ENCODE measurements at regions not wholly inside any gene's neighbourhood (a gene's known extent, or its start where the extent isn't known, plus 50 kb on each side); places are given as distances from the start of the nearest gene placed in this dataset.

DNA sequence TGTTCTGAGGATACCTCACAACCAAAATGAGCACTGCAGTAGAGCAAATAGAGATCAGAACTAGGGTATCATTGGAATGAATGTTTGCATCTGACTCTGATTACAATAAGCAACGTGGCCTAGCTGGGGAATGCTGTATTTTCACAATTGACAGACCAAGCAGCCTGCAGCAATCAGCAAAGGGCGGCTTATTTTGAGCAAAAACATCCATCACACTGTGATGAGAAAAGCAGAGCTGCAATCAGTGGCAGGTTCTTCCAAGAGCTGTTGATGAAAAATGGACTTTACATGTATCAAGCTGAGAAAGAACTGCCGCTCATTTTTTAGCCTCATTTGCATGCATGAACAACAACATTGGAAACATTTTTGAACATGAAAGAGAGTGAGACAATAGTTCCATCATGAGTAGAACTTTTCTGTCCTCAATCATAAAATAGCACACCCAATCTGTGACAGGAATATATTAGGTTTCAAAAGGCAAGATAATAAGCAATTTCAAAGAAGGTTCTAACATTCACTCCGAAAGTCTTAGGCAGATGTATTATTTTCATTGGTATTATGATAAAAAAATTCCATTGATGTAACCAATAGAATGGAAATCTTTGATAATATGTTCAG is 249.7 kb upstream of the FBXO33 start:
- Histone ChIP-seq H3K79me2 (ENCODE audit: insufficient read depth, low read length) (no peaks in the 10 kb centered on the region), H3K4me1 (ENCODE audit: insufficient read depth, low read length) (no peaks in the 10 kb centered on the region), H2AFZ (ENCODE audit: low read length) (no peak overlapping the region), H3K9me3 (ENCODE audit: low read length) (no peaks in the 10 kb centered on the region), H3K27me3 (ENCODE audit: control insufficient read depth in 1 of 2, insufficient read depth in 2 of 2, low read length in 2 of 2) (no peaks in the 10 kb centered on the region), H3K4me2 (ENCODE audit: low read depth, low read length) (no peak overlapping the region), H3K9ac (ENCODE audit: insufficient read depth, low read depth, low read length) (no peak overlapping the region), H4K20me1 (ENCODE audit: insufficient read depth, low read length) (no peaks in the 10 kb centered on the region), H3K36me3 (replicated peaks in 1 of 2; ENCODE audit: control insufficient read depth in 1 of 2, insufficient read depth in 2 of 2, low read length in 2 of 2) (no peaks in the 10 kb centered on the region), H3K27ac (ENCODE audit: extremely low read length, insufficient read depth, low read length) (no peak overlapping the region), H3K4me3 (replicated peaks in 1 of 3; ENCODE audit: insufficient read depth in 1 of 3, low read depth in 2 of 3, low read length in 3 of 3) (no peak overlapping the region)
- no TSS peak for BruUV-seq (replicated peaks)
- CTCF ChIA-PET (ENCODE audit: low intra/inter-chr PET ratio, low total read pairs) = no interaction called here
- ATAC-seq = no peak
- POLR2A ChIA-PET = no interaction called here
- in situ Hi-C loops (cut with HindIII; ENCODE audit: extremely low pct_ligation_motif_present, low pct_unique_long_range_greater_than_20kb) = no loop called here
- intact Hi-C loops (cut with micrococcal nuclease; ENCODE audit: unreplicated experiment) = no loop called here
- no peak for DNase-seq (ENCODE audit: low spot score)
- TF ChIP-seq MEIS2 (CRISPR knock-in tag; IDR thresholded peaks at IDR 0.05) (no peak), ZNF282 (IDR thresholded peaks at IDR 0.05; ENCODE audit: partially characterized antibody) (no peak), AGO2 (optimal IDR thresholded peaks at IDR 0.05; ENCODE audit: low read depth, low read length) (no peak), NFE2L1 (CRISPR knock-in tag; IDR thresholded peaks at IDR 0.05; ENCODE audit: borderline replicate concordance) (no peak), JDP2 (CRISPR knock-in tag; IDR thresholded peaks at IDR 0.05; ENCODE audit: borderline replicate concordance) (no peak), ZBTB20 (CRISPR knock-in tag; IDR thresholded peaks at IDR 0.05; ENCODE audit: borderline replicate concordance, low read depth) (no peak), EP300 (IDR thresholded peaks at IDR 0.05; ENCODE audit: low read depth in 2 of 2, low read length in 2 of 2) (no peak), EP300 (CRISPR knock-in tag; IDR thresholded peaks at IDR 0.05; ENCODE audit: borderline replicate concordance) (no peak)
- no peak for FAIRE-seq
- 9% methylated on average over 4 of the region's 4 CpGs for WGBS (ENCODE audit: low lambda C conversion rate)

GRCh38 chr14:39680777-39681176 is 248.5 kb upstream of the FBXO33 start:
- Histone ChIP-seq H3K9me3 (ENCODE audit: low read length) (no peaks in the 10 kb centered on the region), H3K79me2 (ENCODE audit: insufficient read depth, low read length) (no peaks in the 10 kb centered on the region), H3K27me3 (ENCODE audit: control insufficient read depth in 1 of 2, insufficient read depth in 2 of 2, low read length in 2 of 2) (no peaks in the 10 kb centered on the region), H3K27ac (ENCODE audit: extremely low read length, insufficient read depth, low read length) (no peak overlapping the region), H3K9ac (ENCODE audit: insufficient read depth, low read depth, low read length) (no peak overlapping the region), H3K4me3 (replicated peaks in 1 of 3; ENCODE audit: insufficient read depth in 1 of 3, low read depth in 2 of 3, low read length in 3 of 3) (no peak overlapping the region), H3K4me2 (ENCODE audit: low read depth, low read length) (no peak overlapping the region), H3K4me1 (ENCODE audit: insufficient read depth, low read length) (no peaks in the 10 kb centered on the region), H4K20me1 (ENCODE audit: insufficient read depth, low read length) (no peaks in the 10 kb centered on the region), H3K36me3 (replicated peaks in 1 of 2; ENCODE audit: control insufficient read depth in 1 of 2, insufficient read depth in 2 of 2, low read length in 2 of 2) (no peaks in the 10 kb centered on the region), H2AFZ (ENCODE audit: low read length) (no peak overlapping the region)
- ATAC-seq (no peak), FAIRE-seq (no peak), DNase-seq (ENCODE audit: low spot score) (no peak)
- BruUV-seq (replicated peaks) = no TSS peak
- intact Hi-C loops (cut with micrococcal nuclease; ENCODE audit: unreplicated experiment) = no loop called here
- no peak for TF ChIP-seq IKZF1 (IDR thresholded peaks at IDR 0.05)
- TF ChIP-seq ZNF790 (CRISPR knock-in tag; IDR thresholded peaks at IDR 0.05; ENCODE audit: borderline replicate concordance) = no peak
- no peak for TF ChIP-seq PLRG1 (conservative IDR thresholded peaks at IDR 0.05)
- ChIA-PET CTCF (ENCODE audit: low intra/inter-chr PET ratio, low total read pairs) (no interaction called here), POLR2A (no interaction called here)
- in situ Hi-C loops (cut with HindIII; ENCODE audit: extremely low pct_ligation_motif_present, low pct_unique_long_range_greater_than_20kb) = no loop called here

Measured in HepG2 (cell line).